MG63 (cell line): ENCODE measurements at regions not wholly inside any gene's neighbourhood (a gene's known extent, or its start where the extent isn't known, plus 50 kb on each side); places are given as distances from the start of the nearest gene placed in this dataset.
"Not testable (repeated sequence)": the region's sequence is repeated elsewhere in the genome, so short reads cannot be mapped to it uniquely, and the experiment has no call there.

Source experiments
- DNase-seq: peaks from one replicate; pipeline ENCODE4 v3.0.0-alpha.2; 2020
- H3K27me3 ChIP-seq: fragments of 250-450 bp; sonication (Bioruptor Pico); 2 replicates; pipeline ENCODE4 v1.5.1; 2020; ENCODE audit warnings: mild to moderate bottlenecking, moderate library complexity
- H3K36me3 ChIP-seq: fragments of 250-450 bp; sonication (Bioruptor Pico); 2 replicates; pipeline ENCODE4 v1.5.1; 2020; ENCODE audit warnings: mild to moderate bottlenecking, moderate library complexity
- H3K4me3 ChIP-seq: fragments of 250-450 bp; sonication (Bioruptor Pico); 2 replicates; pipeline ENCODE4 v1.5.1; 2020; ENCODE audit warnings: mild to moderate bottlenecking, moderate library complexity
- H3K9me3 ChIP-seq: fragments of 250-450 bp; sonication (Bioruptor Pico); 2 replicates; pipeline ENCODE4 v1.5.1; 2020; ENCODE audit warnings: mild to moderate bottlenecking, moderate library complexity

- Histone ChIP-seq H3K36me3 (no peaks in the 10 kb centered on the region), H3K27me3 (no peaks in the 10 kb centered on the region), H3K4me3 (no peak overlapping the region), H3K9me3 (no peaks in the 10 kb centered on the region)
- no peak for DNase-seq
Measured at GRCh38 chr1:25019337-25020172, 89.5 kb upstream of the RUNX3 start.

- no peaks in the 10 kb centered on the region for H3K27me3 ChIP-seq
- no peaks in the 10 kb centered on the region for H3K36me3 ChIP-seq
- H3K9me3 ChIP-seq, result no peaks in the 10 kb centered on the region
- H3K4me3 ChIP-seq, result no peak overlapping the region
- no peak for DNase-seq
Measured at GRCh38 chr1:25018943-25019336, 88.9 kb upstream of the RUNX3 start.

- Histone ChIP-seq H3K36me3 (no peaks in the 10 kb centered on the region), H3K27me3 (no peaks in the 10 kb centered on the region), H3K4me3 (no peak overlapping the region), H3K9me3 (no peaks in the 10 kb centered on the region)
- no peak for DNase-seq
Measured at GRCh38 chr1:25018110-25018735, 88.1 kb upstream of the RUNX3 start.

GRCh38 chr1:25017436-25018109, 87.5 kb upstream of the RUNX3 start:
- no peak for DNase-seq
- Histone ChIP-seq H3K4me3 (no peak overlapping the region), H3K9me3 (no peaks in the 10 kb centered on the region), H3K27me3 (no peaks in the 10 kb centered on the region), H3K36me3 (no peaks in the 10 kb centered on the region)

GRCh38 chr1:25012966-25013962, 83.2 kb upstream of the RUNX3 start:
- H3K27me3 ChIP-seq, result no peaks in the 10 kb centered on the region
- H3K4me3 ChIP-seq, result no peak overlapping the region
- DNase-seq, result no peak
- no peaks in the 10 kb centered on the region for H3K9me3 ChIP-seq
- H3K36me3 ChIP-seq, result no peaks in the 10 kb centered on the region

- H3K36me3 ChIP-seq, result no peaks in the 10 kb centered on the region
- H3K27me3 ChIP-seq, result no peaks in the 10 kb centered on the region
- H3K9me3 ChIP-seq, result no peaks in the 10 kb centered on the region
- no peak for DNase-seq
- no peak overlapping the region for H3K4me3 ChIP-seq
Measured at GRCh38 chr1:25011943-25012638, 82.0 kb upstream of the RUNX3 start.

- no peak for DNase-seq
- H3K27me3 ChIP-seq, result no peaks in the 10 kb centered on the region
- no peak overlapping the region for H3K4me3 ChIP-seq
- H3K9me3 ChIP-seq, result no peaks in the 10 kb centered on the region
- no peaks in the 10 kb centered on the region for H3K36me3 ChIP-seq
Measured at GRCh38 chr1:25011275-25011674, 81.2 kb upstream of the RUNX3 start.

GRCh38 chr1:25009671-25010262, 79.7 kb upstream of the RUNX3 start:
- H3K27me3 ChIP-seq, result no peaks in the 10 kb centered on the region

GRCh38 chr1:25008192-25008485, 78.1 kb upstream of the RUNX3 start:
- Histone ChIP-seq H3K27me3 (no peaks in the 10 kb centered on the region), H3K9me3 (no peaks in the 10 kb centered on the region), H3K4me3 (no peak overlapping the region), H3K36me3 (no peaks in the 10 kb centered on the region)
- DNase-seq, result no peak

More at GRCh38 chr1:25009671-25010262, 79.7 kb upstream of the RUNX3 start:
- Histone ChIP-seq H3K9me3 (no peaks in the 10 kb centered on the region), H3K4me3 (no peak overlapping the region), H3K36me3 (no peaks in the 10 kb centered on the region)
- DNase-seq, result no peak

GRCh38 chr1:25007390-25008191, 77.5 kb upstream of the RUNX3 start:
- not testable (repeated sequence) for DNase-seq

GRCh38 chr1:25006770-25007169, 76.7 kb upstream of the RUNX3 start:
- Histone ChIP-seq H3K27me3 (no peaks in the 10 kb centered on the region), H3K36me3 (no peaks in the 10 kb centered on the region), H3K9me3 (no peaks in the 10 kb centered on the region), H3K4me3 (no peak overlapping the region)
- no peak for DNase-seq

More at GRCh38 chr1:25007390-25008191, 77.5 kb upstream of the RUNX3 start:
- not testable (repeated sequence) for H3K4me3 ChIP-seq, H3K27me3 ChIP-seq, H3K36me3 ChIP-seq, H3K9me3 ChIP-seq

GRCh38 chr1:25004355-25004754, 74.3 kb upstream of the RUNX3 start:
- DNase-seq, result no peak
- no peaks in the 10 kb centered on the region for H3K36me3 ChIP-seq
- H3K4me3 ChIP-seq, result no peak overlapping the region
- no peaks in the 10 kb centered on the region for H3K9me3 ChIP-seq
- no peaks in the 10 kb centered on the region for H3K27me3 ChIP-seq

- Histone ChIP-seq H3K36me3 (no peaks in the 10 kb centered on the region), H3K27me3 (no peaks in the 10 kb centered on the region), H3K4me3 (no peak overlapping the region), H3K9me3 (no peaks in the 10 kb centered on the region)
- DNase-seq, result no peak
Measured at GRCh38 chr1:25003457-25004190, 73.5 kb upstream of the RUNX3 start.

- no peaks in the 10 kb centered on the region for H3K9me3 ChIP-seq
- no peak overlapping the region for H3K4me3 ChIP-seq
- H3K36me3 ChIP-seq, result no peaks in the 10 kb centered on the region
- no peaks in the 10 kb centered on the region for H3K27me3 ChIP-seq
- no peak for DNase-seq
Measured at GRCh38 chr1:25003000-25003399, 72.9 kb upstream of the RUNX3 start.
